ENCODE measurements at regions not wholly inside any gene's neighbourhood (a gene's known extent, or its start where the extent isn't known, plus 50 kb on each side); places are given as distances from the start of the nearest gene placed in this dataset.

GRCh38 chr13:95368998-95369397 lies 67.7 kb upstream of the ABCC4 start:
- Histone ChIP-seq H3K27me3 (ENCODE audit: control insufficient read depth, insufficient read depth, low read length) (no peaks in the 10 kb centered on the region), H3K4me1 (ENCODE audit: control insufficient read depth, insufficient read depth, low read length) (no peaks in the 10 kb centered on the region), H3K27ac (ENCODE audit: low read depth, low read length) (no peak overlapping the region), H3K4me3 (ENCODE audit: low read depth, low read length) (no peak overlapping the region), H3K9me3 (ENCODE audit: control insufficient read depth, insufficient read depth, low read depth, low read length) (no peaks in the 10 kb centered on the region), H3K9ac (ENCODE audit: low read length) (no peak overlapping the region), H3K36me3 (ENCODE audit: control insufficient read depth, insufficient read depth, low read length) (no peaks in the 10 kb centered on the region)

- H3K9me3 ChIP-seq (ENCODE audit: control insufficient read depth, insufficient read depth, low read depth, low read length), result no peaks in the 10 kb centered on the region
- peaks cover 4% of the 10 kb centered on the region; the same call in 1 of the 2 replicates for H3K4me1 ChIP-seq (ENCODE audit: control insufficient read depth, insufficient read depth, low read length)
- no peak overlapping the region for H3K4me3 ChIP-seq (ENCODE audit: low read depth, low read length)
- no peak overlapping the region for H3K27ac ChIP-seq (ENCODE audit: low read depth, low read length)
- H3K9ac ChIP-seq (ENCODE audit: low read length), result no peak overlapping the region
- H3K36me3 ChIP-seq (ENCODE audit: control insufficient read depth, insufficient read depth, low read length), result no peaks in the 10 kb centered on the region
- no peaks in the 10 kb centered on the region for H3K27me3 ChIP-seq (ENCODE audit: control insufficient read depth, insufficient read depth, low read length)
Observed at GRCh38 chr13:95375706-95376105, 74.5 kb upstream of the ABCC4 start.

GRCh38 chr13:95378603-95379002 lies 77.4 kb upstream of the ABCC4 start:
- H3K27ac ChIP-seq (ENCODE audit: low read depth, low read length), result no peak overlapping the region
- peaks cover 4% of the 10 kb centered on the region; the same call in 1 of the 2 replicates for H3K4me1 ChIP-seq (ENCODE audit: control insufficient read depth, insufficient read depth, low read length)
- no peaks in the 10 kb centered on the region for H3K27me3 ChIP-seq (ENCODE audit: control insufficient read depth, insufficient read depth, low read length)
- H3K9ac ChIP-seq (ENCODE audit: low read length), result no peak overlapping the region
- no peaks in the 10 kb centered on the region for H3K9me3 ChIP-seq (ENCODE audit: control insufficient read depth, insufficient read depth, low read depth, low read length)
- H3K4me3 ChIP-seq (ENCODE audit: low read depth, low read length), result no peak overlapping the region
- no peaks in the 10 kb centered on the region for H3K36me3 ChIP-seq (ENCODE audit: control insufficient read depth, insufficient read depth, low read length)

GRCh38 chr13:95380468-95381211 lies 79.4 kb upstream of the ABCC4 start:
- no peak overlapping the region for H3K4me3 ChIP-seq (ENCODE audit: low read depth, low read length)
- H3K27me3 ChIP-seq (ENCODE audit: control insufficient read depth, insufficient read depth, low read length), result no peaks in the 10 kb centered on the region
- no peaks in the 10 kb centered on the region for H3K36me3 ChIP-seq (ENCODE audit: control insufficient read depth, insufficient read depth, low read length)
- H3K27ac ChIP-seq (ENCODE audit: low read depth, low read length), result no peak overlapping the region
- no peak overlapping the region for H3K9ac ChIP-seq (ENCODE audit: low read length)
- H3K4me1 ChIP-seq (ENCODE audit: control insufficient read depth, insufficient read depth, low read length), result peaks cover 4% of the 10 kb centered on the region; the same call in 1 of the 2 replicates
- no peaks in the 10 kb centered on the region for H3K9me3 ChIP-seq (ENCODE audit: control insufficient read depth, insufficient read depth, low read depth, low read length)

- Histone ChIP-seq H3K27me3 (ENCODE audit: control insufficient read depth, insufficient read depth, low read length) (no peaks in the 10 kb centered on the region), H3K27ac (ENCODE audit: low read depth, low read length) (no peak overlapping the region), H3K9ac (ENCODE audit: low read length) (no peak overlapping the region), H3K4me3 (ENCODE audit: low read depth, low read length) (no peak overlapping the region), H3K36me3 (ENCODE audit: control insufficient read depth, insufficient read depth, low read length) (no peaks in the 10 kb centered on the region), H3K4me1 (ENCODE audit: control insufficient read depth, insufficient read depth, low read length) (peaks cover 4% of the 10 kb centered on the region; the same call in 1 of the 2 replicates), H3K9me3 (ENCODE audit: control insufficient read depth, insufficient read depth, low read depth, low read length) (no peaks in the 10 kb centered on the region)
Observed at GRCh38 chr13:95381212-95381527, 79.9 kb upstream of the ABCC4 start.

GRCh38 chr13:95382411-95382810 lies 81.2 kb upstream of the ABCC4 start:
- H3K27me3 ChIP-seq (ENCODE audit: control insufficient read depth, insufficient read depth, low read length), result no peaks in the 10 kb centered on the region
- peaks cover 4% of the 10 kb centered on the region; the same call in 1 of the 2 replicates for H3K4me1 ChIP-seq (ENCODE audit: control insufficient read depth, insufficient read depth, low read length)
- H3K9me3 ChIP-seq (ENCODE audit: control insufficient read depth, insufficient read depth, low read depth, low read length), result no peaks in the 10 kb centered on the region
- H3K36me3 ChIP-seq (ENCODE audit: control insufficient read depth, insufficient read depth, low read length), result no peaks in the 10 kb centered on the region
- no peak overlapping the region for H3K27ac ChIP-seq (ENCODE audit: low read depth, low read length)
- H3K4me3 ChIP-seq (ENCODE audit: low read depth, low read length), result no peak overlapping the region
- H3K9ac ChIP-seq (ENCODE audit: low read length), result no peak overlapping the region

GRCh38 chr13:95382916-95383315 lies 81.7 kb upstream of the ABCC4 start:
- Histone ChIP-seq H3K9me3 (ENCODE audit: control insufficient read depth, insufficient read depth, low read depth, low read length) (no peaks in the 10 kb centered on the region), H3K27me3 (ENCODE audit: control insufficient read depth, insufficient read depth, low read length) (no peaks in the 10 kb centered on the region), H3K4me1 (ENCODE audit: control insufficient read depth, insufficient read depth, low read length) (peaks cover 4% of the 10 kb centered on the region; the same call in 1 of the 2 replicates), H3K9ac (ENCODE audit: low read length) (no peak overlapping the region), H3K27ac (ENCODE audit: low read depth, low read length) (no peak overlapping the region), H3K4me3 (ENCODE audit: low read depth, low read length) (no peak overlapping the region), H3K36me3 (ENCODE audit: control insufficient read depth, insufficient read depth, low read length) (no peaks in the 10 kb centered on the region)

- H3K36me3 ChIP-seq (ENCODE audit: control insufficient read depth, insufficient read depth, low read length), result no peaks in the 10 kb centered on the region
- no peak overlapping the region for H3K9ac ChIP-seq (ENCODE audit: low read length)
- H3K4me1 ChIP-seq (ENCODE audit: control insufficient read depth, insufficient read depth, low read length), result peaks cover 2% of the 10 kb centered on the region; the same call in 1 of the 2 replicates
- no peaks in the 10 kb centered on the region for H3K27me3 ChIP-seq (ENCODE audit: control insufficient read depth, insufficient read depth, low read length)
- H3K27ac ChIP-seq (ENCODE audit: low read depth, low read length), result no peak overlapping the region
- H3K4me3 ChIP-seq (ENCODE audit: low read depth, low read length), result no peak overlapping the region
- no peaks in the 10 kb centered on the region for H3K9me3 ChIP-seq (ENCODE audit: control insufficient read depth, insufficient read depth, low read depth, low read length)
Observed at GRCh38 chr13:95385373-95385772, 84.1 kb upstream of the ABCC4 start.

GRCh38 chr13:95385798-95386197 lies 84.5 kb upstream of the ABCC4 start:
- Histone ChIP-seq H3K4me1 (ENCODE audit: control insufficient read depth, insufficient read depth, low read length) (no peaks in the 10 kb centered on the region), H3K27me3 (ENCODE audit: control insufficient read depth, insufficient read depth, low read length) (no peaks in the 10 kb centered on the region; the same call in 1 of the 2 replicates), H3K9me3 (ENCODE audit: control insufficient read depth, insufficient read depth, low read depth, low read length) (no peaks in the 10 kb centered on the region), H3K36me3 (ENCODE audit: control insufficient read depth, insufficient read depth, low read length) (no peaks in the 10 kb centered on the region), H3K27ac (ENCODE audit: low read depth, low read length) (no peak overlapping the region), H3K4me3 (ENCODE audit: low read depth, low read length) (no peak overlapping the region), H3K9ac (ENCODE audit: low read length) (no peak overlapping the region)

GRCh38 chr13:95386370-95386769 lies 85.1 kb upstream of the ABCC4 start:
- Histone ChIP-seq H3K27ac (ENCODE audit: low read depth, low read length) (no peak overlapping the region), H3K4me1 (ENCODE audit: control insufficient read depth, insufficient read depth, low read length) (no peaks in the 10 kb centered on the region), H3K4me3 (ENCODE audit: low read depth, low read length) (no peak overlapping the region), H3K27me3 (ENCODE audit: control insufficient read depth, insufficient read depth, low read length) (no peaks in the 10 kb centered on the region; the same call in 1 of the 2 replicates), H3K36me3 (ENCODE audit: control insufficient read depth, insufficient read depth, low read length) (no peaks in the 10 kb centered on the region), H3K9me3 (ENCODE audit: control insufficient read depth, insufficient read depth, low read depth, low read length) (no peaks in the 10 kb centered on the region), H3K9ac (ENCODE audit: low read length) (no peak overlapping the region)

GRCh38 chr13:95387733-95388207 lies 86.5 kb upstream of the ABCC4 start:
- Histone ChIP-seq H3K27me3 (ENCODE audit: control insufficient read depth, insufficient read depth, low read length) (no peaks in the 10 kb centered on the region; the same call in 1 of the 2 replicates), H3K4me3 (ENCODE audit: low read depth, low read length) (no peak overlapping the region), H3K27ac (ENCODE audit: low read depth, low read length) (no peak overlapping the region), H3K4me1 (ENCODE audit: control insufficient read depth, insufficient read depth, low read length) (no peaks in the 10 kb centered on the region), H3K9me3 (ENCODE audit: control insufficient read depth, insufficient read depth, low read depth, low read length) (no peaks in the 10 kb centered on the region), H3K36me3 (ENCODE audit: control insufficient read depth, insufficient read depth, low read length) (no peaks in the 10 kb centered on the region), H3K9ac (ENCODE audit: low read length) (no peak overlapping the region)

All from HUES6 (cell line).